ENCODE measurements at regions not wholly inside any gene's neighbourhood (a gene's known extent, or its start where the extent isn't known, plus 50 kb on each side); places are given as distances from the start of the nearest gene placed in this dataset.

- H3K4me3 ChIP-seq: no peak overlapping the region
- no peaks in the 10 kb centered on the region for H3K27me3 ChIP-seq
- intact Hi-C loops (cut with DNase I): no loop called here
- H3K27ac ChIP-seq: no peak overlapping the region
- FAIRE-seq (no peak), ATAC-seq (no peak), DNase-seq (no peak)
- no peaks in the 10 kb centered on the region for H3K36me3 ChIP-seq
- no peaks in the 10 kb centered on the region for H3K4me1 ChIP-seq
- no peaks in the 10 kb centered on the region for H3K9me3 ChIP-seq
- no peak for TF ChIP-seq CTCF (IDR thresholded peaks at IDR 0.05)
Measured at GRCh38 chr4:23058165-23058776, 365.5 kb downstream of the GBA3 start.

GRCh38 chr4:23041501-23041900 lies 348.8 kb downstream of the GBA3 start:
- Histone ChIP-seq H3K4me3 (no peak overlapping the region), H3K4me1 (no peaks in the 10 kb centered on the region), H3K9me3 (no peaks in the 10 kb centered on the region), H3K27me3 (no peaks in the 10 kb centered on the region), H3K36me3 (no peaks in the 10 kb centered on the region), H3K27ac (no peak overlapping the region)
- intact Hi-C loops (cut with DNase I): no loop called here
- TF ChIP-seq CTCF (IDR thresholded peaks at IDR 0.05): no peak
- FAIRE-seq (no peak), ATAC-seq (no peak), DNase-seq (no peak)

GRCh38 chr4:23040539-23040938 lies 347.8 kb downstream of the GBA3 start:
- no peak for TF ChIP-seq CTCF (IDR thresholded peaks at IDR 0.05)
- Histone ChIP-seq H3K4me3 (no peak overlapping the region), H3K36me3 (no peaks in the 10 kb centered on the region), H3K27me3 (no peaks in the 10 kb centered on the region), H3K9me3 (no peaks in the 10 kb centered on the region), H3K4me1 (no peaks in the 10 kb centered on the region), H3K27ac (no peak overlapping the region)
- FAIRE-seq: no peak
- 88 to 89% methylated on average over 1 of the region's 1 CpG for WGBS, 2 donors
- no peak for DNase-seq
- intact Hi-C loops (cut with DNase I): no loop called here
- ATAC-seq: no peak

GRCh38 chr4:23039818-23040217 lies 347.1 kb downstream of the GBA3 start:
- no peak overlapping the region for H3K4me3 ChIP-seq
- no peak overlapping the region for H3K27ac ChIP-seq
- no peaks in the 10 kb centered on the region for H3K4me1 ChIP-seq
- intact Hi-C loops (cut with DNase I): no loop called here
- H3K9me3 ChIP-seq: no peaks in the 10 kb centered on the region
- FAIRE-seq (no peak), DNase-seq (no peak), ATAC-seq (no peak)
- H3K36me3 ChIP-seq: no peaks in the 10 kb centered on the region
- TF ChIP-seq CTCF (IDR thresholded peaks at IDR 0.05): no peak
- WGBS, 2 donors: 59 to 62% methylated on average over 1 of the region's 1 CpG
- no peaks in the 10 kb centered on the region for H3K27me3 ChIP-seq

GRCh38 chr4:23038626-23039491 lies 346.1 kb downstream of the GBA3 start:
- no peak for FAIRE-seq
- Histone ChIP-seq H3K4me1 (no peaks in the 10 kb centered on the region), H3K27me3 (no peaks in the 10 kb centered on the region), H3K27ac (no peak overlapping the region), H3K9me3 (no peaks in the 10 kb centered on the region), H3K36me3 (no peaks in the 10 kb centered on the region), H3K4me3 (no peak overlapping the region)
- DNase-seq: no peak
- intact Hi-C loops (cut with DNase I): no loop called here
- 58 to 66% methylated on average over 5 of the region's 5 CpGs for WGBS, 2 donors
- no peak for TF ChIP-seq CTCF (IDR thresholded peaks at IDR 0.05)
- ATAC-seq: no peak

Data from pancreas (tissue), 10 donors.